ENCODE measurements at regions not wholly inside any gene's neighbourhood (a gene's known extent, or its start where the extent isn't known, plus 50 kb on each side); places are given as distances from the start of the nearest gene placed in this dataset.

- Histone ChIP-seq H2BK20ac (ENCODE audit: low read depth, low read length, poor library complexity, severe bottlenecking) (no peak overlapping the region), H2AFZ (ENCODE audit: low read length) (no peak overlapping the region), H3K4me1 (ENCODE audit: insufficient read depth, low read length) (no peaks in the 10 kb centered on the region), H2BK12ac (ENCODE audit: insufficient read length, low read depth, low read length) (no peak overlapping the region), H3K27me3 (ENCODE audit: insufficient read depth, low read length) (no peaks in the 10 kb centered on the region), H3K4me2 (ENCODE audit: insufficient read depth, insufficient read length, low read length) (no peak overlapping the region), H3T11ph (ENCODE audit: low read length) (no peak overlapping the region), H3K56ac (ENCODE audit: insufficient read length, low read depth, low read length) (no peak overlapping the region), H4K20me1 (ENCODE audit: control insufficient read depth, insufficient read depth, insufficient read length) (no peaks in the 10 kb centered on the region), H3K23ac (ENCODE audit: insufficient read length, low read depth, low read length) (no peak overlapping the region), H2BK15ac (ENCODE audit: low read depth, low read length) (no peak overlapping the region), H3K27ac (ENCODE audit: insufficient read length, low read depth, low read length) (no peak overlapping the region), H3K14ac (ENCODE audit: insufficient read depth, low read length) (no peak overlapping the region; the same call in 1 of the 2 replicates), H4K91ac (ENCODE audit: insufficient read length, low read depth, low read length) (no peak overlapping the region), H2BK120ac (ENCODE audit: low read depth, low read length, poor library complexity, severe bottlenecking) (no peak overlapping the region), H3K4ac (ENCODE audit: low read depth, low read length) (no peak overlapping the region), H4K8ac (replicated peaks; ENCODE audit: insufficient read length, low read depth, low read length) (no peak overlapping the region), H3K23me2 (ENCODE audit: insufficient read length, low read depth, low read length, poor library complexity, severe bottlenecking) (peaks cover 3% of the 10 kb centered on the region), H3K9ac (ENCODE audit: extremely low read depth, insufficient read length, low read length) (no peak overlapping the region), H3K18ac (ENCODE audit: insufficient read length, low read depth, low read length) (no peak overlapping the region), H2AK5ac (ENCODE audit: insufficient read length, low read length) (no peak overlapping the region), H3K79me1 (ENCODE audit: insufficient read depth, low read depth, low read length, poor library complexity, severe bottlenecking) (no peaks in the 10 kb centered on the region), H3K9me3 (ENCODE audit: control insufficient read depth, low read depth, low read length) (no peaks in the 10 kb centered on the region), H4K5ac (ENCODE audit: insufficient read length, low read depth, low read length) (no peak overlapping the region), H2BK5ac (ENCODE audit: insufficient read length, low read length) (no peak overlapping the region), H3K79me2 (ENCODE audit: insufficient read depth, low read length) (no peaks in the 10 kb centered on the region)
- Mint-ChIP-seq H3K27me3 (ENCODE audit: low read depth) (peaks cover 41% of the 10 kb centered on the region), H3K9me3 (peaks cover 4% of the 10 kb centered on the region in 2 experiments; a peak in 2 of 5 replicates), H3K4me1 (no peaks in the 10 kb centered on the region), H3K36me3 (ENCODE audit: insufficient read depth in 1 of 3, low read depth in 3 of 3) (no peaks in the 10 kb centered on the region), H3K27ac (no peak overlapping the region; a peak in 1 of 7 replicates), H3K4me3 (no peak overlapping the region)
- WGBS (ENCODE audit: extremely low coverage, insufficient read length, low lambda C conversion rate) = no CpG with 5 or more reads among the region's 14 CpGs
- no peak for DNase-seq
- TF ChIP-seq CTCF (conservative IDR thresholded peaks at IDR 0.05) = no peak
Measured at GRCh38 chr17:79353548-79353947, 257.3 kb downstream of the RBFOX3 start.

All from H9 (cell line).